HG03280 (cell line): ENCODE measurements at regions not wholly inside any gene's neighbourhood (a gene's known extent, or its start where the extent isn't known, plus 50 kb on each side); places are given as distances from the start of the nearest gene placed in this dataset.
A peak's percentile ranks its signal among the peaks of the same experiment; 100 is the strongest.

Experiments
- ATAC-seq: cut with Tn5 transposase; IDR thresholded peaks from one replicate; pipeline ENCODE4 v1.9.1; 2021; ENCODE audit warnings: mild to moderate bottlenecking, moderate library complexity; ENCODE audit not compliant: unreplicated experiment

DNA sequence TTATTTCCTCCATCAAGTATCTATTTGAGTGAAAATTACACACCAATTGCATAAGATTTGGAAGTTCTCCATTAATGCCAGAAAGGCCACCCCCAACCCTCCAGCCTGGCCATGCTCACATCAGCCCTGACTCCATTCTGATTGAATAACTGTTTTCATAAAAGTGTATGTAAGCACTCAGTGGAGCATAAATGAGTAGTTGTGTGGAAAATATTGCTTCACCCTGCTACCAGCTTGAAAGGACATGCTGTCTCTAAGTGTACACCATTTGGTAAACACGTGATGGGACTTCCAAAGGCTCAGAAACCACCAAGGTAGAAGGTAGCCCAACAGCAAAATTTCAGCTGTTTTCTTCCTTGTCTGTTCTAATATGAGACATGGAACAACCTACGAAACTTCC is 393.8 kb downstream of the ZNF385D start:
- no peak for ATAC-seq

DNA sequence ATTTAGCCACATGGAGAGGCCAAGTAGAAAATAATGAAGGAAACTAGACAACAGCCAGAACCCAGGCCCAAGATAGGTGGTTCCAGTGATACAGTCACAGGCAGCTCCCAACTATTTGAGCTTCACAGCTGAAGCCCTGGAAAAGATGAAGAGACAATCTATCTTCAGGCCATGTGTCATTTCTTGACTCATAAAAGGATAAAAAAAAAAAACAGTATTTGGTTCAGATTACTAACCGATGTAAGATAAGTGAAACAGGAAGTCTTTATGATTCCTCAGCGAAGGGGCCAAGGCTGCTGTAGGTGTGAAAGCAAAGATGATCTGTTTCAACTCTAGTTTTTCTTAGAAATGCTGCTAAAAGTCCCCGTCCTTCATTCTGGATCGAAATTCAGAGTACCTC is 394.6 kb downstream of the ZNF385D start:
- no peak for ATAC-seq

DNA sequence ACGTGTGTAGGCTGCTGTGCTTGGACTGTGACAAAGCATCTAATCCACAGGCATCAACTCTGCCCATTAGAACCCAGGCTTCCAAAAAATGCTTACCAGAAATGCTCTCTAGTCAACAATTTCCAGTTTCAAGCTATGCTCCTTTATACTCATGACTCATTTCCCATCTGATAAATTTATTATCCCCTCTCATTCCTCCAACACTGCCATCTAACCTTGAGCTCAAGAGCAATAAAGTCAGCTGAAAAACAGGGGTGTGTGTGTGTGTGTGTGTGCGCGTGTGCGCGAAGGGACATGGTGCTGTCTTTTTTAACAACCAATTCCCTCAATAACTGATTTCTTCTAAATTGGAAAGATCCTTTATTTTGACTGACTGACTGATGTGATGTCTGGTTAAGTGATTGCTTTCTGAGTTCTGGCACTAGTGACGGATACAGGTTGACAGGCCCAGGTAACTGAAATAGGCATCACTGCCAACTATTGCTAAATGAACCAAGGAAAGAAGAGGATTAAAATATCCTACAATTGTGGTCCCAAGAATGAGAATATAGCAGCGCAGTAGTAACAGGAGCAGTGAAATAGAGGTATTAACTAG is 405.5 kb downstream of the ZNF385D start:
- ATAC-seq = no peak

DNA sequence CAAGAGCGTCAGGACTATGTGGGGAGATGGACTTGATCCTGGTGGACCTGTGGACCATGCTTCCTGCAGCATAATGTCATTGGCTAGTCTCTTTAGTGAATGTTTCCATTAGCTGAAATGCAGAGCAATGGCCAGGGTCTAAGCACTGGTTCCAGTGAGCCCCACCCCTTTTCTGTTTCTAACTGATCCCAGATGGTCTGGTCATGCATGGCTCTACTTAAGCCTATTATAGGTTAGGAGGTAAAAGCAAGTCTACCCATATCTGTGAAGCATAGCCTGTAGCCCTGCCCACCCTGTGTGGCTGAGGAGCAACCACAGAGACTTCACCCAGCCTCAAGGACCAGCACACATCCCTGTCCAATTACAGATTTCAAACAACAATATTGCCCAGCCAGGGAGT is 419.2 kb downstream of the ZNF385D start:
- no peak for ATAC-seq

DNA sequence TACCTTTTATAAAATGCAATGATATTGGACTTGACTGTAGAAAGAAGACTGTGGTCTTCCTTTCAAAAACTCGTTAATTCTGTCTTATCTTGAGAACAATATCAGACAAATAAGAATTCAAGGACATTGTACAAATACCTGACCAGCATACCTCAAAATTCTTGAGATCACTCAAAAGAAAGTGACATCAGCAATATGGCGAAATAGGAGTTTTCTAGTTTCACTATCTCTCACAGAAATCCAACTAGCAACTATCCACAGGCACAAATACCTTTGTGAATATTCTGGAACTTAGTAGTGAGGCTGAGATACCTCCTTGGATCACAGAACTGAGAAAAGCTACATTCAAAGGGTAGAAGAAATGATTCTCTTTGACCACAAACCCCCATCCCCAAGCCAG is 419.7 kb downstream of the ZNF385D start:
- no peak for ATAC-seq

DNA sequence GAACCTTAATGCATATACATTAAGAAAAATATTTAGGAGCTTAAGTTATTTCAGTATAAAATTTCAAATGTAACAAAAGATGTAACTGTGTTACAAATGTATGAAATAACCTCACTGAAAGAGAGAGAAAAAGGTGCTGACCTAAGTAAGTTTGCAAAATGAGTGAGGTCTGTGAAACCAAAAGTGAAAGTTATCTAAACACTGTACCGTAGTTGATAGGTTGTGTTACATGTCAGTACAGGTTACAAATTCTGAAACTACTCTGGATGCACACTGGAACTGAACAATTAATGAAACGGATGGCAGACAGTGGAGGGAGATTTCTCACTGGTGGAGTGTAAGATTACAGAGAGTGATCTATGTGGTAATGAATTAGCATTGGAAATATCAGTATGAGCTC is 420.7 kb downstream of the ZNF385D start:
- peak; percentile 78 for ATAC-seq

DNA sequence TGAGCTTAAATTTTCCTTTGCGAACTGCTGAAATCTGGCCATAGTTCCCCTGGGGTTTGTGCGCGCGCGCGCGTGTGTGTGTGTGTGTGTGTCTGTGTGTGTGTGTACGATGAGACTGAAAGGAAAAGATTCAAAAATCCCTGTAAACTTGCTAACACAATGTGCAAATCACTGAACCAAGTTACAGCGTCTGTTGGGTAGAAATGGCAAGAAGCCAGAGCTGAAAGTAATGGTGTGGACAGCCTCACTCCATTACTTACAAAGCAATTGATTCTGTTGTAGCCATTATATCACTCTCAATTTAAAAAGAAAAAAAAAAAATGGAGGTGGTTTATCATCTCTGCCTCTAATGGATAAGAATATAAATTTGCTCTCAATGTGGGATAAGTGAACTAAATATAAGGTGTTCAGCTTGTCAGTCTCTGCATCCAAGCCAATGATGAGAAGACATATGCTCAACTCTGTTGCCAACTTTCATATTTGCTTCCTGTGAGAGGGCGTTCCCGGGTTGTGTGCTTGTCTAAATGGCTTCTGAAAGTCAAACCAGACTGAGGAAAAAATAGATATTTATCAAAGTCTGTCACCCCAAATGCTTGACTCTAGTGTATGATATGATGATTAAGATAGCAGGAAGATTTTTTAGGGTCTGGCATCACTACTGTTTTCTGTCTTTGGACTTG is 422.2 kb downstream of the ZNF385D start:
- ATAC-seq = no peak

DNA sequence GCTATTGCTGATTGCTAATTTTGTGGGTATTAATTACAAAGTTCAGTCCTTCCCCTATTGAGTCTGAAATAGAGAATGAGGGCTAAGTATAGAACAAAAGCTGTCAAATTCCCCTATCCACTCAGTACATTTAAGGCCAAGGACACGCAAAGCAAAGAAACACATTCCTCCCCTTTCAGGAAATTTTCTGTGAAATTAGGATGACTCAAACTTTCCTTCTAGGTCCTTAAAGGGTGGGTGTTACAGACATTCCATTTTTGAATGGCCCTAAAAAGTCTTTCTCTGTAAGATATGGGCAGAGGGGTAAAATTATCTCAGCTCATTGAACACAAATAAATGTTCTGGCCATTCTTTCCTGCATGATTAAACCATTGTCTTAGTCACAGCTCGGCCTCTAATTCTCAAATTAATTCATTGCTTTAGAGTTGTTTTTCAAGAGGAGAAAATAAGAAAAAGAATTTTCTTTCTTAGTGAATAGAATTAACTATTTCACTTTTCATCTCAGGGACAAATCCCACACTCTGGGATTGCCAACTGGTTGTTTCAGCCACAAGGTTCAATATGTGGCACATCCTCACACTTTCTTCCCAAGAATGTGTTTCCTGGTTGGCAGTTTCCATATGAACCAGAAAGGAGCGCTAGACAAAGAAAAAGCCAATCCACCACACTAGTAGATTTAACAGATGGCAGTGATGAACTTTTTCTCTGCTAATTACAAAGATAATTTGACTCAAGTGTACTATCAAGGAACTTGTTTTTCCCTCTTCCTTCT is 424.1 kb downstream of the ZNF385D start:
- no peak for ATAC-seq

DNA sequence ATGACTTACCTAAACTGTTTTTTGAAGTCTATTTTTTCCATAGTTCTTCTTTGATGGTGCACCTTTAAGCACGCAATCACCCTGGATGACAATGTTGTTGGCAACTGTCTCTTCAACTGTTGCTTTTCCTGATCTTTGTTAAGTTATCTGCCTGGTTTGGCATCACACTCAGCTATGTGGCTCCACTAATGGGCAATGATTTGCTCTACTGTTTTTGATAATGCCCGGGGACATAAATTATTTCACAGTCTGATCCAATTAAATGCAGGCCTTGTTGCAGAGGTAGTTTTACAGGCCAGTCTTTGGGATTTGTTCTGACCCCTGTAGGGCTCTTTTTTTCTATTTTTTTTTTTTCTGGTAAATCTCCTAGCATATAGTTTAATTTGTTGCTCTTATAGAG is 436.3 kb downstream of the ZNF385D start:
- ATAC-seq = no peak

DNA sequence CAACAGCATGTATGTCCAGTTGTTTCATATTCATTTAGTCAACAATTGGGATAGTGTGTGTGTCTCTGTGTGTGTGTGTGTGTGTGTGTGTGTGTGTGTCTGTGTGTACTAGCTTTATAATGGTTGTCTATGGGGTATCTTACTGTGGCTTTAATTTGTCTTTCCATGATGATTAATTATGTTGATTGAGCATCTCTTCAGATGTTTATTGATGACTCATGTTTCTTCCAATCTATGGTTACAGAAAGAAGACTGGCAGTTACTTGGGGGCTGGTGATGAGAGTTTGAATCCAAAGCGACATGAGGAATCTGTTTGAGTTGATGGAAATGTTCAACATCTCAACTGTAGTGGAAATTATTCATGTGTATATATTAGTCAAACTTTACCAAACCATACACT is 440.1 kb downstream of the ZNF385D start:
- ATAC-seq = no peak

DNA sequence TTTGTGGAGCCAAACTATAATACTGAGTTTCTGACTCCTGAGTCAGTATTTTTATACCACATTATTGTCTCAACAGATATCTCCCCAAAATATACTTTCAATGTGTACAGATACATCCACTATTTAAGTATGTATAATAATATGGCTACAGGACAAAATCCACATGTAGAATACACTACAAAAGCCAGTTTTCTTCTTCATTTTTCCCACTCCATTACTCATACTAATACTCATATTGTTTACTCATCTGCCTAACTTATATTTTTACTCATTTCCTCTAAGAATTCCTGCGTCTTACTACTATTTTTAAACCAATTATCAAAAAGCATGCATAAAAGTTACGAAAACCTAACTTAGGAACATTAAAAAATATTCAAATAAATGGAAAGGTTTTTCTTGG is 440.8 kb downstream of the ZNF385D start:
- ATAC-seq = no peak

DNA sequence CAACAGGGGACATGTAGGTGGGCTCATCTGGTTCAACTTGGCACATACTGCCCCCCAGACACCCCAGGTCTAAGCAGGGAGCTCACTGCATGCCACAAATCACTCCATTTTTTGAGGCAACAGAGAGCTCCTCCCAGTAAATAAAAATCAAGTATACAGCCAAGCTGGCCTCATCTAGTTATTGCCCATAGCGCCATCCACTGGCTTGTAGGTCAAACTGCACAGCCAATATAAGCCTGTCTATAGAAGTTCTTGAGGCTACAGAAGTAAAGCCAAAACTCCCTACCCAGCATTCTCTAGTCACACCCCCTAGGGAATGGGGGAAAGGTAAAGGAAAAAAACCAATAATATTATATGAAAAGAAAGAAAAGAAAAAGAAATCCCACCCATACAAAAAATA is 453.7 kb downstream of the ZNF385D start:
- no peak for ATAC-seq

DNA sequence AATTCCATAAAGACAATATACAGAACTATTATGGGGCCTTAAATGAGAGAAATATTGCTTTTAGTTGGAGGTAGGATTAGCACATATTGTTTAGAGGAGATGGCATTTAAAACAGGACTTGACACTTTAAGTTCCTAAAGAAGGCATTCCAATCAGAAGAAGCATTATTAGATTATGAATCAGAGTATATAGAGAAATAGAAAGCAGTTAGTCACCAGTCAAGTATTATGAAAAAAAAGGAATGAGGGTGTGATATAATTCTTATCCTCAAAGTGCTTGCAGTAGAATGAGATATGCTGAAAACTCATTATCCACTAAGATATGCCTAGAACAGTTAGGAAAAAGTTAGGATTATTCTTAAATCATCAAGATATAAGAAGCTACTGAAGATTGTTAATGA is 456.2 kb downstream of the ZNF385D start:
- no peak for ATAC-seq

DNA sequence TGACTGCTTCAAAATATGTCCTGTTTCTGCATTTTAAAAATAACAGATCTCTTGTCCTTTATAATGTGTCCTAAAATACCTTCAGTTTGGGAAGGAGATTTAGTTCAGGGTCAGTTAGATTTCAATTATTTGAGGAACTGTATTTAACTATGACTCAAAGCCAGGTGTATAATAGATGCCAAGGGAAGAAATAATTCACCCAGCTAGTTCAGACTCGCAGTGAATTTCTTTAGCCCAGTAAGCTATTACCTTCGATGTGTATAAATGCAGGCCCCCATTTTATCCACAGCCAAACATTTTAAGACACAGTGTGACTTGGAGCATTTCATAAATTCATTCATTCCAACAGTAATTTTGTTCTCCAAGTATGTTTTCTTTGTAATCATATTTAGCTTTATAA is 458.0 kb downstream of the ZNF385D start:
- no peak for ATAC-seq

DNA sequence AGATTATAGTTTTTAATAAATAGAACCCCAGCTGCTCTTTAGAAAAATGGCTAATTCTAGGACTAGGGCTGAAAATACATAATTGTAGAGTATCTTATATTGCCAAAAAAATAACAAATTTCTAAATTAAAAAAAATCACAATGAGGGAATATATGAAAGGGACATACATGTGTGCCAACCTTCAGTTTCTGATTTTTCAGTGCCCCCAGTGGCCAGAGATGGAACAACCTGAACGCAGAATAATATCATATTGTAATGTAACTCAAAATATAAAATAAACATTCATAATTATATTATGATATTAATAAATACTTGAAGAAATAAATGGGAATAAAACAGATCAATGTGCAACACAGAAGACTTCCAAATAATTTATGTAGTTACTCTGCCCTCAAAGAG is 460.5 kb downstream of the ZNF385D start:
- no peak for ATAC-seq

DNA sequence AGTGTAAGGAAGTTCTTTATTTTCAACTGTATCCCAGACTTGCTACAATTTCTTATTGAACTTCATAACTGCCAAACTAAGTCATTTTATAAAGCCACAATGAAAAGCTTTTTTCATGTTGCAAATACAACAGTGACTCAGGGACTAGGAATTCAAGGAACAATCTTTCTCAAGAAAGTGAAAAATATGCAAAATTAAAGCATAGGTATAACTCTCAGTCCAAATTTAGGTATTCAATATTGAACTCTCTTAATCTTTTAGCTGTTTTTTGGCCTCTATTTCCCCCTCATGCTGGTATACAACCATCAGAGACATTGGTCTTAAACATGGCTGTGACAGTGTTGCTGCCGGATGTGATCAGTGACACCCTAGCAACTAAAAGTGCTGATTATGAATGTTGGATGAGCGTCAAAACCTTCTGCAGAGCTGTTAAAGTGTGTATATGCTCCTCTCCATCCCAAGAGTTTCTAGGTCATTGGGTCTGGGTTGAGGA is 476.9 kb downstream of the ZNF385D start:
- no peak for ATAC-seq

DNA sequence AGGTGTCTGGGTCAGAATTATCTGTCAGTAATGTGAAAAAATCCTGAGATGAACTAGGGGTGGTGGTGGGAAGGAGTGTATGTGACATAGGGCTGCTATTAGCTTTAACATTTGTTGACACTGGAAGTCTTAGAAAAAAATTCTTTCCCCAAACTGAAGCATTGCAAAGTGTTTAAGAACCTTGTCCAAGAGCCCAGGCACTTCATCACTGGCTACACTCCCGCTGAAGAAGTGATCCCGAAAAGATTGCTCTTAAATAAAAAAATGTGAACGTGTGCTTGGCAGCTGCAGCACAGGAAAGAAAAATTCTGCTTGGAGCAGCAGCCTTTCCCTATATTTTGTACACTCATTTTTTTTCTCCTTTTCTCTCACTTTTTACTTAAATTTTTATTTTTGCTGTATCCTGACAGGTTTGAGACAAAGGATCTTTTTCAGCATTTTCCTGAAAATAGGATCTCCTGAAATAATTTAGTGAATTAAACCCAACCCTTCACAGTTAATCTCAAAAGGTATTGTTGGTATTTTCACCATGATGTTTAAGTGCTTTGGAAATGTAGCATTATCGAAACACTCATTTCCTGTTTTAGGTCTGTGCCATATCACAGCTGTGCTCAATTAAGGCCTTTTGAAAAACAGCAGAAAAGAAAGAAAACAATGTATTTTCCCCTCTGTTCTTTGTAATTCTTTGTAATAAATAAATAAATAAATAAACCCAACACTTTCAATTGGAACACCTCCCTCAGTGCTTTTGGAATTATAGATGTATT is 477.6 kb downstream of the ZNF385D start:
- no peak for ATAC-seq

DNA sequence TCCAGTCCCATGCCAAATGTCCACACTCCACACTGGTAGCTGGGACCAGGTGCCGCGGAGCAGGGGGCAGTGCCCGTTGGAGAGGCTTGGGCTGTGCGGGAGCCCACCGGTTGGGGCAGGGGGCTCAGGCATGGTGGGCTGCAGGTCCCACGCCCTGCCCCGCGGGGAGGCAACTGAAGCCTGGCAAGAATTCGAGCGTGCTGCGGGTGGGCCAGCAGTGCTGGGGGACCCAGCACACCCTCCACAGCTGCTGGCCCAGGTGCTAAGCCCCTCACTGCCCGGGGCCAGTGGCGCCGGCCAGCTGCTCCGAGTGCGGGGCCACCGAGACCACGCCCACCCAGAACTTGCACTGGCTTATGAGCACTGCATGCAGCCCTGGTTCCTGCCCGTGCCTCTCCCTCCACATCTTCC is 479.4 kb downstream of the ZNF385D start:
- ATAC-seq = no peak

DNA sequence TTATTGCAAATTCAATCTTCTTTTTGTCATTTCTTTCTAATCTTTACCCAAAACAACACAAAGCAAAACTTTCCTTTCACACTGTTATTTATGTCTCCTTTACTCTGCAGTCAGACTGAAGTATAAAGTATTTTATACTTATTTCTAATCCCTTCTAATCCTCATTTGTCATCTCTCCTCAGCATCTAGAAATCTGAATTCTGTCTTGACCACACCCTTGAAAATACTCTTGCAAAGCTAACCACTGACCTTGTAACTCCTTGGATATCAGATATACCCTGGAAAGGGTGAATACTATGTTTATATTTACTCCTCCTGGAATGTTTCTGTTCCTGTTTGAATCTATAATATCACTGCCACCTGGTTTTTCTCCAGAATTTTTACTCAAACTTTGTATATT is 481.1 kb downstream of the ZNF385D start:
- ATAC-seq = no peak

DNA sequence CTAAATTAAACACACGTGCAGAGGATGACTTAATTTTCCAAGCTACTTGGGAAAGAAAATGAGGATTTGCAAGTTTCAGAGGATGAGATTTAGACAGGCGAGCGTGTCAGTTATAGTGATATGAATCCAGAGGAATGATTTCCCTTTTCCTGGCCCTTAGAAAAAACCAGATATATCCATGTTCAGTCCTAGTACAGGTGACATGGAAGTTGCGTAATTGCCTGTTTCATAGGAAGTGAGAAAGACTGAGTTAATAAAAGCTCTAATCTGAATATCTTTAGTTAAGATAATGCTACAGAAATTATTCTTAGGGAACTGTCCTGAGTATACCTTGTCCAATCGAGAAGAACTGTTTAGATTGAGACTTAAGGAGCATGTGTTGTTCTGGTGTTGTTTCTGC is 490.5 kb downstream of the ZNF385D start:
- ATAC-seq = no peak

DNA sequence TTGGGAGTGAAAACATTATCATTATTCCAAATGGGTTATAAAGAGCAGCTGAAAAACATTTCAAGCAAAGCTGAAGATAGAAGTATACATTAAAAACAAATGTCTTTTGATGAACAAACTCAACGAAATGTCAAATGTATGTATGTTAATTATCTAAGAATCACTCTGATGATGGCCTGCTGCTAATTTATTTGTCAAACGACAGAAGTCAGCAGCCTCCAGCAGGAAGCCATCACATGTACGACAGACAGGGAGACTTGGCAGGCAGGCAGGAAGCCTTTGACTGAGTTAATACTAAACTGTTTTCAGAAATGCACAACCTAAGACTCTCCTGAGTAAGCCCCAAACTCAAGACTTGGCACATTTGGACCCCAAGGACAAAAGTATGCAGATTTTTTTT is 491.1 kb downstream of the ZNF385D start:
- no peak for ATAC-seq
